Heart left ventricle (tissue), 13 donors: ENCODE measurements at regions not wholly inside any gene's neighbourhood (a gene's known extent, or its start where the extent isn't known, plus 50 kb on each side); places are given as distances from the start of the nearest gene placed in this dataset.

ENCODE experiments used
- CTCF ChIP-seq, 12 donors: fragments of 200-600 bp; sonication (generic) in 4 of 12; IDR thresholded peaks; one replicate each; pipeline versions ENCODE4 v1.5.0 to v1.8.0; 2018 to 2022; ENCODE audit warnings: antibody characterized with exemption in 12 of 12, mild to moderate bottlenecking in 5 of 12
- POLR2A ChIP-seq, 2 donors: fragments of 450-650 bp; IDR thresholded peaks; one replicate each; pipeline ENCODE4 v1.6.1; 2017; ENCODE audit warnings: antibody characterized with exemption in 2 of 2, mild to moderate bottlenecking in 2 of 2, moderate library complexity in 2 of 2
- donor health status: ischemic (EF 13 %, LVEDD 7.1; RV severe dilation, severe dysfunction).
- donor health status: DM: no; HTN: yes; CAD: no.
- donor health status: DM: no; HTN: no; CAD: no.
- donor health status: ischemic (EF 25% LVEDD 6.9; RV normal size, moderate dysfunction).
- donor health status: ischemic (EF 25% LVEDD 5.7; RV mildly dilated, moderate dysfunction).
- donor health status: ischemic (EF 35%, LVEDD 5.7; RV mildly dilated, moderate dysfunction).
- donor health status: nonischemic (EF 11% LVEDD 7.7; RV severe dilation, severe dysfunction).
- donor health status: DM: yes; HTN: yes; CAD: no.
- donor health status: PGD.
- donor health status: ischemic (EF 29% LVEDD 5.4; RV normal size, mild dysfunction).
- donor health status: nonischemic (EF 23%, LVEDD 6.1; RV moderate dilation, normal function).

- TF ChIP-seq POLR2A (IDR thresholded peaks at IDR 0.05) (no peak), CTCF (IDR thresholded peaks at IDR 0.05) (no peak)
Measured at GRCh38 chr5:62731022-62731421, 152.4 kb downstream of the LRRC70 start.
